Dedifferentiated amniotic fluid mesenchymal stem cell (primary cell): ENCODE measurements at regions not wholly inside any gene's neighbourhood (a gene's known extent, or its start where the extent isn't known, plus 50 kb on each side); places are given as distances from the start of the nearest gene placed in this dataset.
"Not testable (repeated sequence)": the region's sequence is repeated elsewhere in the genome, so short reads cannot be mapped to it uniquely, and the experiment has no call there.

Experiments
- DNase-seq: peaks from one replicate; pipeline ENCODE4 v3.0.0-alpha.2; 2016; ENCODE audit errors: extremely low spot score

GRCh38 chr2:203585516-203585915, 50.4 kb upstream of the RAPH1 start:
- no peak for DNase-seq

- no peak for DNase-seq
These were observed 51.1 kb upstream of the RAPH1 start for GRCh38 chr2:203586206-203586605.

DNA sequence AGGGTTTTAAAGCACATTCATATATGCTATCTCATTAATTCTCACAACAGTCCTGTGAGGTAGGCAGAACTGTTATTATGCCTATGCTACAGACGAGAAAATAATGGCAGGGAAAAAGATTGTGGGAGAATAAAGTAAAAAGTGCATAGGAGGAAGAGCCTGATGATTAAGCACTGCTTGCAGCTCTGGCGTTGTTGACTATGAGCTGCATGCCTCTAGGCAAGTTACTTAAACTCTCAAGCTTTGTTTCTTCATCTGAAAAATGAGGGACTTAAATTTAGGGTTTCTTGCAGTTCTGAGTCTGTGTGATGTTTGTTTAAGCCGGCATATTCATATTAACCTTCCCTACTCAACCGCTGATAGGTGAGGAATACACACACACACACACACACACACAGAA, 51.6 kb upstream of the RAPH1 start:
- DNase-seq, result no peak

GRCh38 chr2:203590496-203590895, 55.4 kb upstream of the RAPH1 start:
- no peak for DNase-seq

- no peak for DNase-seq
These were observed 56.5 kb upstream of the RAPH1 start for GRCh38 chr2:203591642-203592041.

DNA sequence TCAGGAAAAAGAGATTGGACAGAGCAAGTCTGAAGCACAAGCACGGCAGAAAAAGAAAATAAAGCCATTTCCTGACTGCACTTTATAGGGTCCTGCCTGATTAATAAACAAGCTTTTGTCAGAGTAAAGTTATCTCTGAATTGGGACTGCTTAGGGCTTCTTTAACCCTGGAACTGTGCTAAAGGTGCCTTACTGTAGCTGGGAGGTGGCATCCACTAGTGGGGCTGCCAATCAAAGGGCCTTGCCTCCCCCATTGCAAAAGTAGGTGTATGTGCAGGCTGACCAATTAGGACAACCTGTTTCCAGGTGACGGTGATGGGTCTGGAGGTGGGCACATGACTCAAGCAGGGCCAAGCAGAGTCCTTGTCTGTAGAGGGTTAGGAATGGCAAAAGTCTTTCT, 57.4 kb upstream of the RAPH1 start:
- no peak for DNase-seq

GRCh38 chr2:203594541-203594940, 59.4 kb upstream of the RAPH1 start:
- DNase-seq, result no peak

DNA sequence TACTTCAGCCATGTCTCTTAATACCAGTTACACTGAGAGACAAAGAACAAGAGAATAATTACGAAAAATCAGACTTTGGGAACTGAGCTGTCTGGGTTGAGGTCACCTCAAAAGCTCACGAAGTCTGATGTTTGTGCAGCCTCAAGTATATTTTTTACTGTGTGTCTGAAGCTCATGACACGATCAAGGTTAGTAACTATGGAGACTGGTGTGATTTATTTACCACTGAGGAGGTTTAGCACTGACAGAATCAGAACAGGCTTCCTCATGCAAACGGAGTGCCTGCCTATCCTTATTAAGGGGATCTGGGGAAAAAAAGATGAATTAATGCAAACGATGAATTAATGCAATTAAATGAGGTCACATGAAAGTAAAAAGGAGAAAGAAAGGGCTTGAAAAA, 61.1 kb upstream of the RAPH1 start:
- DNase-seq, result no peak

GRCh38 chr2:203599509-203599908, 64.4 kb upstream of the RAPH1 start:
- no peak for DNase-seq

DNA sequence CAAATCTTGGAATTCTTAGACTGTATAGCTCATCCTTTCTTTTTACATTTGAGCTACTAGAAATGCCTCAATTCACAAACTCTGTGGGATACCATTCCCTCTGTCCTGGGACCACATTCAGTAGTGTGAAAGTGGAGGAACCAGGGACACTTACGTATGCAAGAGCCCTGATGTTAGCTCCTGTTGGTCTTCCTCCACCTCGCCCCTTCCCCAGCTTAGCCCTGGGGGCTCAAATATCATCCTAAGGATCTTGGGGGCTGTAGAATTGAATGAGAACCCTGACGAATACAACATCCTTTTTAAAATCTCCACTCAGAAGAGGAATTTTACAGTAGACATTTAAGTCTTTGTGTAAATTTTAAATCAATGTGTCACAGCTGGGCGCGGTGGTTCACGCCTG, 65.2 kb upstream of the RAPH1 start:
- DNase-seq, result no peak

DNA sequence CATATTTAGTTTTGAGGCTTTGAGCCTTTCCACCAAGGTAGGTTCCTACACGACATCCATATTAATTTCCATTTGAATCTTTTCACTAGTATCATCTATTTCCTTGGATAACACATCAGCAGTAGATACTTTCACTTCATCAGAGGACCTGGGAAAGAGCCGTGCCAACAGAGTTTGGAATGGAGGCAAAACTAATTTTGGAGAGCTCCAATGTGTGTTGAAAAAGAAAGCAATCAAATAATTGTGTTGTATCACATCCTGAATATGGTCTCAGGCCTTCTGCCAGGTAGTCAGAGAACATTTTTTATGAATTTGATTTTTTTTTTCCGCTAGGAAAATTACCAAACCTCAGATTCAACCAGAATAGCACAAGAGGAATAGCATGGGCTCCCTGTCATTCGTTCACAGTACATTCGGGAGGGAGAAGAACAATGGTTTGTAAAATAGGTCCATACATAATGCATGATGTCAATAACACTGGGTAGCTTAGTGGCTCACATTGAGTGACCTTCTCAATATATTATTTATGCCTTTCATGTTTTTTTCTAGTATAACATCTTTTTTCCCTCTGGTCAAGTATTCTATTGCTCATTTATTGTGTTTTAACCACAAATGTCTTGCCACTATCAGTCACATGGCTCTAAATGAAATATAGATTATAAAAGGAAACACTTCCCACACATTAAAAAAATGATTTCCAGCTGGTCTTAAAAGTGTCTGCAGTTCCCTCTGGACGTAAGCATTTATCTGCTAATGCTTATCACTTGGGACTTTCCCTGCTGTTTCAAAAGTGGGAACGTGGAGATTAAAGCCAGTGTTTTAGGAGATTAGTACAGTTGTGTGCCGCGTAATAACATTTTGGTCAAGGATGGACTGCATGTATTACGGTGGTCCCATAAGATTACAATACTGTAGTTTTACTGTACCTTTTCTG, 68.6 kb upstream of the RAPH1 start:
- DNase-seq, result no peak

GRCh38 chr2:203605302-203605701, 70.2 kb upstream of the RAPH1 start:
- no peak for DNase-seq

DNA sequence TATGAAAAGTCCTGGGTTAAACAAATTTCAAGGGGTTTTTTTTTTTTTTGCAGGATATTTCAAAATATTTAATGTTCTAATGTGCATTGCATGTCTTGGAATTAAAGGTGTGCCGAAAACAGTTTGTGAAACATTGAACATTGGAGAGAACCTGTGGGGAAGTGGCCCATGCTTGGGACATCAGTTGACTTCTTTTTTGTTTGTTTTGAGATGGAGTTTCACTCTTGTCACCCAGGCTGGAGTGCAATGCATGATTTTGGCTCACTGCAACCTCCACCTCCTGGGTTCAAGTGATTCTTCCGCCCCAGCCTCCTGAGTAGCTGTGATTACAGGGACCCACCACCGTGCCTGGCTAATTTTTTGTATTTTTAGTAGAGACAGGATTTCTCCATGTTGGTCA, 71.0 kb upstream of the RAPH1 start:
- DNase-seq, result no peak

DNA sequence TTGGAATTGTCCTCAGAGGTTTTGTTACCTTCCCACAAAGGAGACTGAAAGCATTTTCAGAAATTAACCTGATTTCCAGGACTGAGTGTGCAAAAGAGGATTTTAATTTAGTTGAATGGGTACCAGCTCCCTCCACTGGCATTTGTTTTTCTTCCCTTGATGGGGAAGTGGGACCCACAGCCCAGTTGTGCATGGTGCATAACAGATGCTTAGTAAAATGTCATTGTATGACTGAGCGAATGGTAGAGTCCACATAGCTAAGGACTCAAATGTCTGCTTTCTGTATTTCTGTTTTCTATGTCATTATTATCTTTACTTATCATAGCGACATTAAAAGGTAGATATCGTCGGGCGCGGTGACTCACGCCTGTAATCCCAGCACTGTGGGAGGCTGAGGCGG, 75.5 kb upstream of the RAPH1 start:
- DNase-seq, result no peak

DNA sequence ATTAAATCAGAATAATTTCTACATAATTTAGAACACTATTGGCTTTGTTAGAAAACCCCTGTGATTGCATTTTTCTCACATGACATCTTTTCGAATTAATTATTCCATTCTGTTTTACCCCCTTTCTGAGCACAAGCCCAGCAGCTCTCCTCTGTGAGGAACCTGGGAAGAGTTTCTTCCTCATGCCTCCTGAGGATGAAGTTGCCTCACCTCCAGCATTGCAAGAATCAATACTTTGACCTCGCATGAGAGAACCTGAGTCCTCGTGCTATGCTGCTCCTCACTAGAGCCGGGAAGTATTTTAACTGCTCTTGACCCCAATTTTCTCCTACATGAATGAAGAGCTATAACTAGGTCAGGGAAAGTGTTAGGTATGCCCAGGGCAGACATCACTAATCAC, 77.1 kb upstream of the RAPH1 start:
- DNase-seq, result no peak

GRCh38 chr2:203619267-203619878, 84.3 kb upstream of the RAPH1 start:
- DNase-seq, result no peak

DNA sequence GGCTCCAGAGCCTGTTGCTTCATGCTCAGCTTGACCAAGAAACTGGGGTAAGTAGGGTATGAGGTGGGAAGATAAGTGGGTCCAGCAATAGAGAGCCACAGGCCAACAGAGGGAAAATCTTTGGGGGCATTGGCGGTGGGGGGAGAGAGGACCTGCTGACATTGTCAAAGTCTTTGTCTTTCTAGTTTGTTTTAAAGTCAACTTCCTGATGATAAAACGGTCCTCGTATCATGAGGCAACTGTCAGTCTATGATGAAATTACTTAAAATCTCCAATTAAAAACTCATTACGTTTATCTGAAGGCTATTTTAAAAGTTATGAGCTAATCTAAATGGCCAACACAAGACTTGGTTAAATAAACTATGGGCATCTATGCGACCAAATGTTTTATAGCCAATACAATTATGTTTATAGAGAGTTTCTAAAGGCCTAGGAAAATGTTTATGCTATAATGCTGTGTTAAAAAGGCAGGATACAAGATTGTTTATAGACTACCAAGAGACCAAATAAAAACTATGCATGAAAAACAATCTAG, 84.4 kb upstream of the CD28 start:
- no peak for DNase-seq

DNA sequence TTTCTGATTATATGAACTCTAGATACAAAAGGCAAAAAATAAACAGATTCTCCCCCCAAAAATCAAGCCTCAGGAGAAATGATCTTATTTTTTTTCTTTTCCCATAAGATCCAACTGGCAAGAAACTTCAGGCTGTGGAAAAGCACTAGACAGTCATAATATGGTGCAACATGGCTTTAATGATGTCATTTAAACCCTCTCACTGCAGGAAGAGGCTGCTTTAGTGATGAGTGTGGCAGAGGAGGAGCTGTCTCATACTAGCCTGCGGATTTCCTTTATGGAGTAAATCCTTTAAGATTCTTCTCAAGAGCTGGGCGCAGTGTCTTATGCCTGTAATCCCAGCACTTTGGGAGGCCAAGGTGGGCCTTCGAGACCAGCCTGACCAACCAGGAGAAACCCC, 83.3 kb upstream of the CD28 start:
- peak; percentile 90 for DNase-seq

- DNase-seq, result no peak
These were observed 82.8 kb upstream of the CD28 start for GRCh38 chr2:203623661-203624060.

- DNase-seq, result no peak
These were observed 80.7 kb upstream of the CD28 start for GRCh38 chr2:203625701-203626100.

DNA sequence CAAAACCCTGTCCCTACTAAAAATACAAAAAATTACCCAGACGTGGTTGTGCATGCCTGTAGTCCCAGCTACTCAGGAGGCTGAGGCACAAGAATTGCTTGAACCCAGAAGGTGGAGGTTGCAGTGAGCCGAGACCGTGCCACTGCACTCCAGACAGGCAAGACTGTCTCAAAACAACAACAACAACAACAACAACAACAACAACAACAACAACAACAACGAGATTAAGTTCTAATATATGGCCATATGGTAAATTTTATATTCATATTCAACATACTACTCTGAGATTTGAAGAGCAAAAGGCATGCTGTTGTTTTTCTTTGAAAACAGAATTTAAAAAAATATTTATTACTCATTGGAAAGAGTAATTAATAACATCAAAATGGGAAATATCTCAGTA, 80.2 kb upstream of the CD28 start:
- not testable (repeated sequence) for DNase-seq

DNA sequence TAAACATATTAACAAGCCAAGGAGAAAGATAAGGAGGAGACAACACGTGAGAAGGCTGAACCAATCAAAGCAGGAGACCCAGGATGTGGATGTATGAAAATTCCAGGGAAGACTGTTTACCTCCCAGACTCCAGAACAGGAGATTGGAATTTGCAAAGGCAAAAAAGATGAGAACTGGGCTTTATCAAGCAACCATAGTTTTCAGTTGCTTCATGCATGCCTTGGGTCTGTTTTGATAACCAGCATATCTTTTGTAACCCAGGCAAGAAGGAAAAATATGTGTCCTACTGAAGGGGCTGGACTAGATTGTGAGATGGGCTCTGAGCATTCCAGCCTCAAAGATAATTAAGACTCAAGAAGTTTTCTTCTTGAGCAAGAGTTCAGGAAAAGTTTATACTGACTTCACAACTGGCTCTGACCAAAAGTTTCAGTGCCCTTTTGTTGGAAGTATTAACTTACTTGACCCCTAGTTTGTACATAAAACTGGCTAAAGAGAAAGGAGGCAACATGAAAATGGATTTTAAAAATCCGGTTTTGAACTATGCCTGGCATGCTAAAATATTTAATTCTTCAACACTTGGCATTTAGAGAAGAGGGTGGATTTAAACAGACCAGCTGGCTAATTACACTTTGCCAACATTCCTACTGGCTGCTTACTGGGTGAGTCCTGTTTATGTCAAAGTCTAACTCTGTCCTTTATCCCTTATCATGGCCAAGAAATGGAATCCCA, 79.3 kb upstream of the CD28 start:
- DNase-seq, result peak; percentile 90
